Caco-2 (cell line): ENCODE measurements at regions not wholly inside any gene's neighbourhood (a gene's known extent, or its start where the extent isn't known, plus 50 kb on each side); places are given as distances from the start of the nearest gene placed in this dataset.

Experiments used
- BruUV-seq: library from RNA; stranded (reverse); fragments of 400-500 nt; replicated peaks from 2 replicates; lab custom pipeline; 2021; lab: Mats Ljungman, UMichigan
- CTCF ChIA-PET: fragments of 300-600 bp; sonication (Branson Sonifier 250); formaldehyde crosslinking; loops from one replicate; lab custom pipeline; 2022; ENCODE audit warnings: antibody characterized with exemption; lab: Charles Lee
- POLR2A ChIA-PET: fragments of 300-600 bp; sonication (Branson Sonifier 250); formaldehyde crosslinking; loops from one replicate; lab custom pipeline; 2022; ENCODE audit warnings: antibody characterized with exemption; lab: Charles Lee
- DNase-seq, 2 experiments: peaks; one replicate each; pipeline versions ENCODE4 v3.0.0 to v3.0.0-alpha.2; 2020 to 2022
- H3K27me3 ChIP-seq: replicated peaks from 2 replicates; pipeline ENCODE4 v1.6.0; 2011; ENCODE audit warnings: low read length; ENCODE audit not compliant: control insufficient read depth, insufficient read depth
- H3K36me3 ChIP-seq: 2 replicates; pipeline ENCODE4 v1.5.1; 2011; ENCODE audit warnings: low read length; ENCODE audit not compliant: control insufficient read depth, insufficient read depth
- H3K4me1 ChIP-seq: fragments of 250-450 bp; sonication (Bioruptor Pico); 2 replicates; pipeline ENCODE4 v1.5.1; 2020; ENCODE audit warnings: mild to moderate bottlenecking
- H3K4me3 ChIP-seq: 2 replicates; pipeline ENCODE4 v1.5.1; 2011; ENCODE audit warnings: low read depth, mild to moderate bottlenecking, control low read depth, low read length
- H3K9me3 ChIP-seq: fragments of 250-450 bp; sonication (Bioruptor Pico); 2 replicates; pipeline ENCODE4 v1.5.1; 2020; ENCODE audit warnings: mild to moderate bottlenecking, moderate library complexity
- H3K27ac Mint-ChIP-seq: one replicate; pipeline ENCODE4 v1.8.0; 2022; ENCODE audit warnings: mixed read lengths; ENCODE audit not compliant: unreplicated experiment
- H3K27me3 Mint-ChIP-seq: one replicate; pipeline ENCODE4 v1.8.0; 2022; ENCODE audit warnings: mixed read lengths; ENCODE audit not compliant: insufficient read depth, unreplicated experiment
- H3K36me3 Mint-ChIP-seq: one replicate; pipeline ENCODE4 v1.8.0; 2022; ENCODE audit warnings: mild to moderate bottlenecking, mixed read lengths; ENCODE audit not compliant: insufficient read depth, unreplicated experiment
- H3K4me1 Mint-ChIP-seq: one replicate; pipeline ENCODE4 v1.8.0; 2022; ENCODE audit warnings: low read depth, mixed read lengths; ENCODE audit not compliant: unreplicated experiment
- H3K4me3 Mint-ChIP-seq: one replicate; pipeline ENCODE4 v1.8.0; 2022; ENCODE audit warnings: mild to moderate bottlenecking, moderate library complexity, mixed read lengths; ENCODE audit not compliant: unreplicated experiment
- H3K9me3 Mint-ChIP-seq: one replicate; pipeline ENCODE4 v1.8.0; 2022; ENCODE audit warnings: mixed read lengths; ENCODE audit not compliant: unreplicated experiment
- intact Hi-C: fragments of 100-400 bp; cut with micrococcal nuclease; formaldehyde crosslinking; loops from one replicate; pipeline ENCODE4 v1.10.0; 2022; ENCODE audit not compliant: unreplicated experiment
- TF ChIP-seq, protein P1 (sequence below), 2 experiments: fragments of 200-600 bp in 1 of 2; IDR thresholded peaks; 1 replicate in 1 of 2; 2 replicates in 1 of 2; pipeline versions ENCODE4 v1.5.1 to v1.8.0; 2011 to 2022; ENCODE audit warnings: antibody characterized with exemption in 1 of 2, control low read depth in 1 of 2, inconsistent platforms in 1 of 2, low read depth in 1 of 2, low read length in 1 of 2, mild to moderate bottlenecking in 1 of 2, moderate library complexity in 1 of 2; ENCODE audit not compliant: insufficient read depth in 1 of 2, severe bottlenecking in 1 of 2, unreplicated experiment in 1 of 2

DNA sequence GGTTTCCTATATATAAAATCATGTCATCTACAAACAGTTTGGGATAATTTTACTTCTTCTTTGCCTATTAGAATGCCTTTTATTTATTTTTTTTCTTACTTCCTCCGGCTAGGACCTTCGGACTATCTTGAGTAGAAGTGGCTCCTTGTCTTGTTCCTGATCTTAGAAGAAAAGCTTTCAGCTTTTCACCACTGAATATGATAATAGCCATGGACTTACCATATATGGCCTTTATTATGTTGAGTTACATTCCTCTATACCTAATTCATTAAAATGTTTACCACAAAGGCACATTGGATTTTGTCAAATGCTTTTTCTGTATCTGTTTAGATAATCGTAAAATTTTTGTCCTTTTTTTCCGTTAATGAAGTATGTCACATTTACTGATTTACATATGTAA lies 395.7 kb downstream of the NXPH1 start:
- no peaks in the 10 kb centered on the region for H3K4me1 ChIP-seq
- H3K27ac Mint-ChIP-seq: no peak overlapping the region
- ChIA-PET CTCF (no interaction called here), POLR2A (no interaction called here)
- intact Hi-C loops: no loop called here
- no peaks in the 10 kb centered on the region for H3K36me3 Mint-ChIP-seq
- no peak for DNase-seq
- peaks cover 11% of the 10 kb centered on the region for H3K27me3 Mint-ChIP-seq
- no peaks in the 10 kb centered on the region for H3K9me3 ChIP-seq
- H3K9me3 Mint-ChIP-seq: no peaks in the 10 kb centered on the region
- H3K4me1 Mint-ChIP-seq: no peaks in the 10 kb centered on the region
- no TSS peak for BruUV-seq
- TF ChIP-seq, protein P1, sequence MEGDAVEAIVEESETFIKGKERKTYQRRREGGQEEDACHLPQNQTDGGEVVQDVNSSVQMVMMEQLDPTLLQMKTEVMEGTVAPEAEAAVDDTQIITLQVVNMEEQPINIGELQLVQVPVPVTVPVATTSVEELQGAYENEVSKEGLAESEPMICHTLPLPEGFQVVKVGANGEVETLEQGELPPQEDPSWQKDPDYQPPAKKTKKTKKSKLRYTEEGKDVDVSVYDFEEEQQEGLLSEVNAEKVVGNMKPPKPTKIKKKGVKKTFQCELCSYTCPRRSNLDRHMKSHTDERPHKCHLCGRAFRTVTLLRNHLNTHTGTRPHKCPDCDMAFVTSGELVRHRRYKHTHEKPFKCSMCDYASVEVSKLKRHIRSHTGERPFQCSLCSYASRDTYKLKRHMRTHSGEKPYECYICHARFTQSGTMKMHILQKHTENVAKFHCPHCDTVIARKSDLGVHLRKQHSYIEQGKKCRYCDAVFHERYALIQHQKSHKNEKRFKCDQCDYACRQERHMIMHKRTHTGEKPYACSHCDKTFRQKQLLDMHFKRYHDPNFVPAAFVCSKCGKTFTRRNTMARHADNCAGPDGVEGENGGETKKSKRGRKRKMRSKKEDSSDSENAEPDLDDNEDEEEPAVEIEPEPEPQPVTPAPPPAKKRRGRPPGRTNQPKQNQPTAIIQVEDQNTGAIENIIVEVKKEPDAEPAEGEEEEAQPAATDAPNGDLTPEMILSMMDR (IDR thresholded peaks at IDR 0.05; ENCODE audit: insufficient read depth in 1 of 2, low read depth in 1 of 2, low read length in 1 of 2, severe bottlenecking in 1 of 2, unreplicated experiment in 1 of 2): no peak
- H3K4me3 Mint-ChIP-seq: no peak overlapping the region
- no peaks in the 10 kb centered on the region for H3K36me3 ChIP-seq
- H3K4me3 ChIP-seq: no peak overlapping the region
- H3K27me3 ChIP-seq: no peaks in the 10 kb centered on the region

DNA sequence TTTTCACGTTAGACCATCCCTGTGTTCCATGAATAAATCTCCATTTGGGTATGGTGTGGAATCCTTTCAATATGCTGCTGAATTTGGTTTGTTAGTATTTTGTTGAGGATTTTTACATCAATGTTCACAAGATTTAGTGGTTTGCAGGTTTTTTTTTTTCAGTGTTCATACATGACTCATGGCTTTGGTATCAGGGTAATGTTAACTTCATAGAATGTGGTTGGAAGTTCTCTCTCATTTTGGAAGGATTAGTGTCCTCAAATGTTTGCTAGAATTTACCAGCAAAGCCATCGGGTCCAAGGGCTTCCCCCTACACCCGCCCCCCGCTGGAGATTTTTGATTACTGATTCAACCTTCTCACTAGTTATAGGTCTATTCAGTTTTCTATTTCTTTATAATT lies 398.0 kb downstream of the NXPH1 start:
- ChIA-PET POLR2A (no interaction called here), CTCF (no interaction called here)
- Mint-ChIP-seq H3K27ac (no peak overlapping the region), H3K4me3 (no peak overlapping the region), H3K4me1 (no peaks in the 10 kb centered on the region), H3K36me3 (no peaks in the 10 kb centered on the region), H3K9me3 (no peaks in the 10 kb centered on the region), H3K27me3 (peaks cover 13% of the 10 kb centered on the region)
- no peak overlapping the region for H3K4me3 ChIP-seq
- no peak for DNase-seq
- TF ChIP-seq, protein P1 (IDR thresholded peaks at IDR 0.05; ENCODE audit: insufficient read depth in 1 of 2, low read depth in 1 of 2, low read length in 1 of 2, severe bottlenecking in 1 of 2, unreplicated experiment in 1 of 2): no peak
- H3K4me1 ChIP-seq: no peaks in the 10 kb centered on the region
- H3K36me3 ChIP-seq: no peaks in the 10 kb centered on the region
- H3K9me3 ChIP-seq: no peaks in the 10 kb centered on the region
- BruUV-seq: no TSS peak
- intact Hi-C loops: no loop called here
- no peaks in the 10 kb centered on the region for H3K27me3 ChIP-seq

DNA sequence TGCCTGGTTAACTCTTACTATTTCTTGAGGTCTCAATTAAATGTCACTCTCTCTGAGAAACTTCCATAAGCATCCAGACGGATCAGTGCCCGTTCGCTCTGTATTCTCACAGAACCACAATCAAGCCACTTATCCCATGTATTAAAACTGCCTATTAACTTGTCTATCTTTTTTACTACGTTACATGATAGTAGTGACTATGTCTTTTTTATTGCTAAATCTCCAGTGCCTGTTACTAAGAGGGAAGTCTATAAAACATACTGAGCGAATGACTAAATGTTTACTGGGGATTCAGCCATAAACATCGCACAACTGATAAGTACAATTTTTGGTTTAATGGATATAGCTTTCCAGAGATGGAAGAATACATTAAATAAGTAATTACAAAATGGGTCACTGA lies 399.9 kb downstream of the NXPH1 start:
- H3K9me3 ChIP-seq: no peaks in the 10 kb centered on the region
- BruUV-seq: no TSS peak
- H3K9me3 Mint-ChIP-seq: no peaks in the 10 kb centered on the region
- H3K36me3 ChIP-seq: no peaks in the 10 kb centered on the region
- H3K27ac Mint-ChIP-seq: no peak overlapping the region
- H3K27me3 ChIP-seq: no peaks in the 10 kb centered on the region
- no peak for DNase-seq
- H3K36me3 Mint-ChIP-seq: no peaks in the 10 kb centered on the region
- intact Hi-C loops: no loop called here
- ChIA-PET POLR2A (no interaction called here), CTCF (no interaction called here)
- TF ChIP-seq, protein P1 (IDR thresholded peaks at IDR 0.05; ENCODE audit: insufficient read depth in 1 of 2, low read depth in 1 of 2, low read length in 1 of 2, severe bottlenecking in 1 of 2, unreplicated experiment in 1 of 2): no peak
- no peaks in the 10 kb centered on the region for H3K4me1 Mint-ChIP-seq
- H3K4me1 ChIP-seq: no peaks in the 10 kb centered on the region
- no peak overlapping the region for H3K4me3 ChIP-seq
- no peak overlapping the region for H3K4me3 Mint-ChIP-seq
- peaks cover 14% of the 10 kb centered on the region for H3K27me3 Mint-ChIP-seq
